Thymus (tissue), 11 donors: ENCODE measurements at regions not wholly inside any gene's neighbourhood (a gene's known extent, or its start where the extent isn't known, plus 50 kb on each side); places are given as distances from the start of the nearest gene placed in this dataset.
A peak's percentile ranks its signal among the peaks of the same experiment; 100 is the strongest.
"Not testable (repeated sequence)": the region's sequence is repeated elsewhere in the genome, so short reads cannot be mapped to it uniquely, and the experiment has no call there.

Experiments used
- DNase-seq, 9 donors: peaks; one replicate each; pipeline ENCODE4 v3.0.0-alpha.2; 2013; ENCODE audit warnings: low spot score in 9 of 9, low read depth in 6 of 9, missing footprints in 1 of 9
- H3K27ac ChIP-seq, 2 donors: one replicate each; pipeline ENCODE4 v1.5.1; 2013; ENCODE audit warnings: control low read depth in 1 of 2, low read depth in 1 of 2, low read length in 1 of 2, mild to moderate bottlenecking in 1 of 2, moderate library complexity in 1 of 2
- H3K27me3 ChIP-seq, 2 donors: one replicate each; pipeline ENCODE4 v1.5.1; 2013; ENCODE audit warnings: low read length in 1 of 2; ENCODE audit not compliant: control insufficient read depth in 2 of 2, insufficient read depth in 1 of 2
- H3K36me3 ChIP-seq, 2 donors: one replicate each; pipeline ENCODE4 v1.5.1; 2013; ENCODE audit warnings: low read length in 1 of 2, mild to moderate bottlenecking in 1 of 2, moderate library complexity in 1 of 2; ENCODE audit not compliant: control insufficient read depth in 2 of 2, insufficient read depth in 2 of 2
- H3K4me1 ChIP-seq, 2 donors: one replicate each; pipeline ENCODE4 v1.5.1; 2013; ENCODE audit warnings: low read length in 2 of 2; ENCODE audit not compliant: control insufficient read depth in 2 of 2, insufficient read depth in 2 of 2
- H3K4me3 ChIP-seq, 2 donors: one replicate each; pipeline ENCODE4 v1.5.1; 2013; ENCODE audit warnings: low read length in 2 of 2, control low read depth in 1 of 2, mild to moderate bottlenecking in 1 of 2
- H3K9me3 ChIP-seq, 2 donors: one replicate each; pipeline ENCODE4 v1.5.1; 2013; ENCODE audit warnings: low read length in 1 of 2, mild to moderate bottlenecking in 1 of 2; ENCODE audit not compliant: control insufficient read depth in 2 of 2, insufficient read depth in 1 of 2
- WGBS: extraction: QIAGEN DNeasy Blood & Tissue Kit; methylation state at CpG from one replicate; pipeline ENCODE4 v1.1.7; 2013; 5-methylcytosine and 5-hydroxymethylcytosine counted together
- donor health status: healthy.

DNA sequence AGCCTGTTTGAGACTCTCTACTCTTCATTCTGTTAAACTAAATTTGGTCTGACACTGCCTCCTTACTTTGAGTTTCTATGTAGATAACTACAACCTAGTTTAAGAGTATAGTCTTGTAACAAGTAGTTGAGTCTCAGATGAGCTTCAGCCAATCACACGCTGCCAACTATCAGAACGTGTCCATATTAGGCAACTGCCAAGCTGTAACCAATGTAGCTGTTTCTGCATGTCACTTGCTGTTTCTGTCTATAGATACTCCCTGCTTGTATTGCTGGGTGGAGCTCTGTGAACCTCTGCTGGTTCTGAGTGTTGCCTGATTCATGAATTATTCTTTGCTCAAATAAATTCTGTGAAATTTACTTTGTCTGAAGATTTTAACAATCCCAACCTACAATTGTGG is 452.6 kb upstream of the NR5A2 start:
- H3K4me3 ChIP-seq: no peak overlapping the region
- 93% methylated on average over 2 of the region's 2 CpGs for WGBS
- H3K9me3 ChIP-seq: no peaks in the 10 kb centered on the region
- H3K36me3 ChIP-seq: no peaks in the 10 kb centered on the region
- H3K4me1 ChIP-seq: no peaks in the 10 kb centered on the region
- H3K27me3 ChIP-seq: no peaks in the 10 kb centered on the region
- DNase-seq: peak in 1 of 9 donors; percentile 15
- no peak overlapping the region for H3K27ac ChIP-seq

DNA sequence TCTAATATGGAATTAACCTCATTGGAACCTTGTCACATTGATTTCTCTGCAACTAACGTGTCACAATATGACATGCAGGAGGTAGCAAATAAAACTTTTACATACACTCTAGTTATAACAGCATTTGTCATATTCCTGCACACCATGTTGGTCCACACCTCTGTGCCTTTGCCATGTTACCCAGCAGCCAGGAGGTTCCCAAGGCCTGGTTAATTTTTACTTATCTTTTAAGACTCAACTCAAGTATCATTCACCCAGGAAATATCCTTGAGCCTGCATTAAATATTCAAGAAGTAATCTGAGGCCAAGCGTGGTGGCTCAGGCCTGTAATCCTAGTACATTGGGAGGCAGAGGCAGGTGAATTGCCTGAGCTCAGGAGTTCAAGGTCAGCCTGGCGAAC is 447.2 kb upstream of the NR5A2 start:
- Histone ChIP-seq H3K4me3 (no peak overlapping the region), H3K27me3 (no peaks in the 10 kb centered on the region), H3K9me3 (no peaks in the 10 kb centered on the region), H3K4me1 (no peaks in the 10 kb centered on the region), H3K36me3 (no peaks in the 10 kb centered on the region), H3K27ac (no peak overlapping the region)
- no peak for DNase-seq
- WGBS: 98% methylated on average over 3 of the region's 3 CpGs

DNA sequence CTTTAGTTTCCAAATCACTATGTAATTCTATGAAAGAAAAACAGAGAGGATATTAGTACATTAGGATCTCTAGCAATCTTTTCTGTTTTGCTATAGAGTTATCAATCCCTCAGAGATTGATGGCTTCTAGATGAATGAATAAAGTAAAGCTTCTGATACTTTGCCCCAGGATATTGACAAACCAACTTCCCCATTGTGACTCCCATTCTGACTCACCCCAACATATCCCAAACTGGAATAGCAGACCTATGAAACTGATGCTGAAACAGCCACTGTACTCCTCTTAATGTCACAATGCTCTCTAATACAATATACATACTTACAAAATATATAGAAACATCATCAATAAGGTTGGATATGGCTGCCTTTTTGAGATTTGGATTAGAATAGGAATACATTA is 442.1 kb upstream of the NR5A2 start:
- no peaks in the 10 kb centered on the region for H3K4me1 ChIP-seq
- DNase-seq: no peak
- H3K27me3 ChIP-seq: no peaks in the 10 kb centered on the region
- no peak overlapping the region for H3K27ac ChIP-seq
- no peaks in the 10 kb centered on the region for H3K36me3 ChIP-seq
- no peak overlapping the region for H3K4me3 ChIP-seq
- no peaks in the 10 kb centered on the region for H3K9me3 ChIP-seq

DNA sequence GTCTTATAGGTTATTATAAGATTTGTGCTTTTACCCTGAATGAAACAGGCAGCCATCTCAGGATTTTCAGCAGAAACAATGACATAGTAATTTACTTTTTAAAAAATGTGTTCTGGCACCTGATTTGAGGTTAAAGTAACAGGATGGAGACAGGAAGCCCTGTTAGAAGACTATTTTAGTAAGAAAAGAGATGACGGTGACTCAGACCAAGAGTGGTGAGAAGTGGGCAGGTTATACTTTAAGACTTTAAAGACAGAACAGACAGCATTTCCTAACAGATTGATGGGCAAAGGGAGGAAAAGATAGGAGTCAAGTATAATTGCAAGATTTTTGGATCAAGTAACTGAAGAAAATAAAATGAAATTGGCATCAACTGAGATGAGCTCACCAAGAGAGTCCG is 436.8 kb upstream of the NR5A2 start:
- H3K4me1 ChIP-seq: no peaks in the 10 kb centered on the region
- no peaks in the 10 kb centered on the region for H3K9me3 ChIP-seq
- H3K36me3 ChIP-seq: no peaks in the 10 kb centered on the region
- H3K27ac ChIP-seq: no peak overlapping the region
- no peak overlapping the region for H3K4me3 ChIP-seq
- 51% methylated on average over 2 of the region's 2 CpGs for WGBS
- no peaks in the 10 kb centered on the region for H3K27me3 ChIP-seq
- peak in 2 of 9 donors; percentile 8 to 30 for DNase-seq

DNA sequence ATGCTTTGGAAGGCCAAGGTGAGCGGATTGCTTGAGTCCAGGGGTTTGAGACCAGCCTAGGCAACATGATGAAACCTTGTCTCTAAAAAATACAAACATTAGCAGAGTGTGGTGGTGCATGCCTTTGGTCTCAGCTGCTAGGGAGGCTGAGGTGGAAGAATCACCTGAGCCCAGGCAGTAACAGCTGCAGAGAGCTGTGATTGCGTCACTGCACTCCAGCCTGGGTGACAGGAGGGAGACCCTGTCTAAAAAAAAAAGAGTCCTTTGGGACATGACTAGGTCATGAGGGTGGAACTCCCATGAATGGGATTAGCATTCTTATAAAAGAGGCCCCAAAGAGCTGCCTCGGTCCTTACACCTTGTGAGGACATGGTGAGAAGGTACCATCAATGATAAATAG is 436.0 kb upstream of the NR5A2 start:
- Histone ChIP-seq H3K4me3 (no peak overlapping the region), H3K36me3 (no peaks in the 10 kb centered on the region), H3K9me3 (no peaks in the 10 kb centered on the region), H3K4me1 (no peaks in the 10 kb centered on the region), H3K27me3 (no peaks in the 10 kb centered on the region), H3K27ac (no peak overlapping the region)
- DNase-seq: no peak
- 97% methylated on average over 3 of the region's 3 CpGs for WGBS

DNA sequence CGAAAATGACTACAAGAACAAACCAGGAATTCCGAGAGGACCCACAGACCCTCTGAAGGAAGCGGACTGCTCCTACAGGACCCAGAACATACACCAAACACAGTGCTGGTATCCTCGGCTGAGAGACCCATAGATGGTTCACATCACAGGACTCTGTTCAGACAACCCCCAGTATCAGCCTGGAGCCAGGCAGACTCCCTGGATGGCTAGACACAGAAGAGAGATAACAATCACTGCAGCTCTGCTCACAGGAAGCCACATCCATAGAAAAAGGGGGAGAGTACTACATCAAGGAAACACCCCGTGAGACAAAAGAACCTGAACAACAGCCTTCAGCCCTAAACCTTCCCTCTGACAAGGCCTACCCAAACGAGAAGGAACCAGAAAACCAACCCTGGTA is 434.0 kb upstream of the NR5A2 start:
- Histone ChIP-seq H3K27me3 (no peaks in the 10 kb centered on the region), H3K27ac (no peak overlapping the region), H3K4me1 (no peaks in the 10 kb centered on the region), H3K9me3 (no peaks in the 10 kb centered on the region), H3K36me3 (no peaks in the 10 kb centered on the region), H3K4me3 (no peak overlapping the region)
- WGBS: 88% methylated on average over 6 of the region's 6 CpGs
- no peak for DNase-seq

DNA sequence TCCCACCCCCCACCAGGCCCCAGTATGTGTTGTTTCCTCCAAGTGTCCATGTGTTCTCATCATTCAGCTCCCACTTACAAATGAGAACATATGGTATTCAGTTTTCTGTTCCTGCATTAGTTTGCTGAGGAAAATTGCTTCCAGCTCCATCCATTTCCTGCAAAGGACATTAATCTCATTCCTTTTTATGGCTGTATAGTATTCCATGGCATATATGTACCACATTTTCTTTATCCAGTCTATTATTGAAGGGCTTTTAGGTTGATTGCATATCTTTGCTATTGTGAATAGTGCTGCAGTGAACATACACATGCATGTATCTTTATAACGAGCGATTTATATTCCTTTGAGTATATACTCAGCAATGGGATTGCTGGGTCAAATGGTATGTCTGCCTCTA is 431.1 kb upstream of the NR5A2 start:
- H3K4me3 ChIP-seq, H3K27ac ChIP-seq, H3K36me3 ChIP-seq, DNase-seq, H3K27me3 ChIP-seq, H3K4me1 ChIP-seq, H3K9me3 ChIP-seq: not testable (repeated sequence)
- WGBS: 100% methylated on average over 2 of the region's 2 CpGs

DNA sequence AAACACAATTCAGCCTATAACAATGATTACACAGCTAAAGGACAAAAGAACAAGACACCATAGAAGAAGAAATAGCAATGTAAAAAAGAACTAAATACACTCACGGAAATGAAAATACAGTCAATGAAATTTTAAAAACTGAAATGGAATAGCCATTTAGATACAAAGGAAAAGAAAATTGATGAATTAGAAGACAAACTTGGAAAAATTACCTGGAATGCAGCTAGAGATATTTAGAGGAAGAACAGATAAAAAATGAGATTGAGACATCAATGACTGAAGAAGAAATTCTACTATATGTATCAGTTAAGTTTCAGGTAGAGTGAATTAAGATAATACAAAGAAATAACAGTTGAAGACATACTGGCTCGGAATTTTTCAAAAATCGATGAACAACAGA is 430.4 kb upstream of the NR5A2 start:
- no peak for DNase-seq
- Histone ChIP-seq H3K9me3 (no peaks in the 10 kb centered on the region), H3K4me1 (no peaks in the 10 kb centered on the region), H3K27me3 (no peaks in the 10 kb centered on the region), H3K4me3 (no peak overlapping the region), H3K27ac (no peak overlapping the region), H3K36me3 (no peaks in the 10 kb centered on the region)
- 98% methylated on average over 3 of the region's 3 CpGs for WGBS

DNA sequence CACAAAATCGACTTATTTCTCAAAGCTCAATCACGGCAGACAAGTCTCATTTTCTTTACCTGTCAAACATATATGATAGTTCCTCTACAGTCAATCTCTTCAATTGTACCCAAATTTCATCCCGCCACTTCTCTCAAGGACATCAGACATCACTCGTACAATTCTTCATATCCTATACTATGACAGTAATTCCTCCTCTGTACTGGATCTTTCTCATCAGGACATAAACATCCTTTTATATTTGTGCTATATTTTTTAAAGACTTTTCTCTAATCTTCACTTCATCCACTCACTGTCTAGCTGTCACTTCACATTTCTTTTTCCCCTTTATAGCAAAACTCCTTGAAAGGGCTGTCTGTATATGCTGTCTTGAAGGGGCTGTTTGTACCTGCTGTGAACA is 419.1 kb upstream of the NR5A2 start:
- Histone ChIP-seq H3K27ac (no peak overlapping the region), H3K9me3 (no peaks in the 10 kb centered on the region), H3K36me3 (no peaks in the 10 kb centered on the region), H3K4me3 (no peak overlapping the region), H3K4me1 (no peaks in the 10 kb centered on the region), H3K27me3 (no peaks in the 10 kb centered on the region)
- no peak for DNase-seq
- 96% methylated on average over 4 of the region's 4 CpGs for WGBS
